ENCODE measurements at regions not wholly inside any gene's neighbourhood (a gene's known extent, or its start where the extent isn't known, plus 50 kb on each side); places are given as distances from the start of the nearest gene placed in this dataset.

GRCh38 chr17:74061758-74062157, 141.7 kb upstream of the RPL38 start:
- TF ChIP-seq CTCF (IDR thresholded peaks at IDR 0.05; ENCODE audit: poor library complexity, severe bottlenecking) (no peak), EZH2 (IDR thresholded peaks at IDR 0.05; ENCODE audit: borderline replicate concordance, insufficient read depth, low read length, poor library complexity, severe bottlenecking) (no peak)

All from neural cell (in vitro differentiated cells).